ENCODE measurements at regions not wholly inside any gene's neighbourhood (a gene's known extent, or its start where the extent isn't known, plus 50 kb on each side); places are given as distances from the start of the nearest gene placed in this dataset.

GRCh38 chr11:23973244-23973643 lies 523.6 kb upstream of the LUZP2 start:
- TF ChIP-seq POLR2A (IDR thresholded peaks at IDR 0.05; ENCODE audit: low read depth, low read length): no peak
- TF ChIP-seq TAF1 (IDR thresholded peaks at IDR 0.05; ENCODE audit: low read depth, low read length): no peak
- TF ChIP-seq POLR2AphosphoS5 (IDR thresholded peaks at IDR 0.05; ENCODE audit: low read depth, low read length): no peak
